ENCODE measurements at regions not wholly inside any gene's neighbourhood (a gene's known extent, or its start where the extent isn't known, plus 50 kb on each side); places are given as distances from the start of the nearest gene placed in this dataset.

- Histone ChIP-seq H3K9me3 (no peaks in the 10 kb centered on the region), H3K27ac (no peak overlapping the region), H3K4me3 (no peak overlapping the region), H3K4me1 (no peaks in the 10 kb centered on the region), H3K36me3 (no peaks in the 10 kb centered on the region), H3K27me3 (no peaks in the 10 kb centered on the region)
- TF ChIP-seq POLR2A (IDR thresholded peaks at IDR 0.05), result no peak
- TF ChIP-seq, protein P1, sequence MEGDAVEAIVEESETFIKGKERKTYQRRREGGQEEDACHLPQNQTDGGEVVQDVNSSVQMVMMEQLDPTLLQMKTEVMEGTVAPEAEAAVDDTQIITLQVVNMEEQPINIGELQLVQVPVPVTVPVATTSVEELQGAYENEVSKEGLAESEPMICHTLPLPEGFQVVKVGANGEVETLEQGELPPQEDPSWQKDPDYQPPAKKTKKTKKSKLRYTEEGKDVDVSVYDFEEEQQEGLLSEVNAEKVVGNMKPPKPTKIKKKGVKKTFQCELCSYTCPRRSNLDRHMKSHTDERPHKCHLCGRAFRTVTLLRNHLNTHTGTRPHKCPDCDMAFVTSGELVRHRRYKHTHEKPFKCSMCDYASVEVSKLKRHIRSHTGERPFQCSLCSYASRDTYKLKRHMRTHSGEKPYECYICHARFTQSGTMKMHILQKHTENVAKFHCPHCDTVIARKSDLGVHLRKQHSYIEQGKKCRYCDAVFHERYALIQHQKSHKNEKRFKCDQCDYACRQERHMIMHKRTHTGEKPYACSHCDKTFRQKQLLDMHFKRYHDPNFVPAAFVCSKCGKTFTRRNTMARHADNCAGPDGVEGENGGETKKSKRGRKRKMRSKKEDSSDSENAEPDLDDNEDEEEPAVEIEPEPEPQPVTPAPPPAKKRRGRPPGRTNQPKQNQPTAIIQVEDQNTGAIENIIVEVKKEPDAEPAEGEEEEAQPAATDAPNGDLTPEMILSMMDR (IDR thresholded peaks at IDR 0.05), result no peak
- DNase-seq, result no peak
Observed at GRCh38 chr7:125059861-125060456, 130.3 kb upstream of the POT1 start.

DNA sequence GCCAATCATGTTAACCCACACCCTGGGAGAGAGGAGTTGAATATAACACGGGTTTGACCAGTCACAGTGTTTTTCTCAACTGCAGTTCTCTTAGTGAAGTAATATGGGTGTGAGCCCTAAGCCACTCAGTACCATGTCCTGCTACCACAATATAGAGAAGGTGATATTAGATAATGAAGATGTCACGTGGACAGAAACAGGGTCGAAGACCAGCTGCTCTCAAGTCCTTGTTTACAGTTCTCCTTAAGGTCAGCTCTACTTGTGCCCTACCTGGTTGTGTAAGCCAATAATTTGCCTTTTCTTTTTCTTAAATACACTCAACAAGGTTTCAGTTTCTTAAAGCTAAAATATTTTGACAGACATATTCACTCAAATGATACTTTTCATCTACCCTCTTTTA lies 128.3 kb upstream of the POT1 start:
- H3K27me3 ChIP-seq, result no peaks in the 10 kb centered on the region
- no peaks in the 10 kb centered on the region for H3K4me1 ChIP-seq
- no peaks in the 10 kb centered on the region for H3K36me3 ChIP-seq
- H3K4me3 ChIP-seq, result no peak overlapping the region
- no peaks in the 10 kb centered on the region for H3K9me3 ChIP-seq
- TF ChIP-seq, protein P1 (IDR thresholded peaks at IDR 0.05), result no peak
- TF ChIP-seq POLR2A (IDR thresholded peaks at IDR 0.05), result no peak
- H3K27ac ChIP-seq, result no peak overlapping the region
- DNase-seq, result no peak

DNA sequence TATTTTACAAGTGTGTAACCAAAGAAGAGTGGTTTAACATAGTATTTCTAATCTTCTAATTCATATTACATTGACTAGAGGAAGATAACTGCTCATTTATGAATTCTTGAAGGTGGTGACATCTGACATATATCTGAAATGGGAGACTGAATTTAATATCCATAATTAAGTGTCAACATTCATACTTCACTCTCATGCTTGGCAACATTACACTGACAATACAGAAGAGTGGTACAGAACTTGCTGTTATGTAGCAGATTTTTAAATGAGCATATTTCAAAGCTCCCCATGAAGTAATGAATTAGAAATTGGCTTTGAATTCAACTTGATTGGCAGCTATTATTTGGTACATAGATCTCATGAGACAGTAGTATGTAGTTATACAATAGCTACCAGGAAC lies 125.8 kb upstream of the POT1 start:
- Histone ChIP-seq H3K4me1 (no peaks in the 10 kb centered on the region), H3K36me3 (no peaks in the 10 kb centered on the region), H3K9me3 (no peaks in the 10 kb centered on the region), H3K27ac (no peak overlapping the region), H3K4me3 (no peak overlapping the region), H3K27me3 (no peaks in the 10 kb centered on the region)
- TF ChIP-seq, protein P1 (IDR thresholded peaks at IDR 0.05), result no peak
- no peak for TF ChIP-seq POLR2A (IDR thresholded peaks at IDR 0.05)
- DNase-seq, result no peak

DNA sequence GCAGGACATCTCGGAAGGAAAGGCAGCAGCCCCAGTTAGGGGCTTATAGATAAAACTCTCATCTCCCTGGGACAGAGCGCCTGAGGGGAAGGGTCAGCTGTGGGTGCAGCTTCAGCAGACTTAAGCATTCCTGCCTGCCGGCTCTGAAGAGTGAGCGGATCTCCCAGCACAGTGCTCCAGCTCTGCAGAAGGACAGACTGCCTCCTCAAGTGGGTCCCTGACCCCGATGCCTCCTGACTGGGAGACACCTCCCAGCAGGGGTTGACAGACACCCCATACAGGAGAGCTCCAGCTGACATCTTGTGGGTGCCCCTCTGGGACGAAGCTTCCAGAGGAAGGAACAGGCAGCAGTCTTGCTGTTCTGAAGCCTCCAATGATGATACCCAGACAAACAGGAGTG lies 117.1 kb upstream of the POT1 start:
- no peak for DNase-seq
- Histone ChIP-seq H3K9me3 (no peaks in the 10 kb centered on the region), H3K27me3 (no peaks in the 10 kb centered on the region), H3K36me3 (no peaks in the 10 kb centered on the region), H3K4me1 (no peaks in the 10 kb centered on the region), H3K27ac (no peak overlapping the region), H3K4me3 (no peak overlapping the region)
- TF ChIP-seq, protein P1 (IDR thresholded peaks at IDR 0.05), result no peak
- no peak for TF ChIP-seq POLR2A (IDR thresholded peaks at IDR 0.05)

- DNase-seq, result no peak
- no peak overlapping the region for H3K4me3 ChIP-seq
- H3K36me3 ChIP-seq, result no peaks in the 10 kb centered on the region
- H3K27me3 ChIP-seq, result no peaks in the 10 kb centered on the region
- no peaks in the 10 kb centered on the region for H3K4me1 ChIP-seq
- H3K9me3 ChIP-seq, result no peaks in the 10 kb centered on the region
- H3K27ac ChIP-seq, result no peak overlapping the region
- TF ChIP-seq, protein P1 (IDR thresholded peaks at IDR 0.05), result no peak
- no peak for TF ChIP-seq POLR2A (IDR thresholded peaks at IDR 0.05)
Observed at GRCh38 chr7:125033506-125033905, 103.9 kb upstream of the POT1 start.

- no peaks in the 10 kb centered on the region for H3K9me3 ChIP-seq
- TF ChIP-seq, protein P1 (IDR thresholded peaks at IDR 0.05), result no peak
- no peak for TF ChIP-seq POLR2A (IDR thresholded peaks at IDR 0.05)
- H3K4me1 ChIP-seq, result no peaks in the 10 kb centered on the region
- no peak overlapping the region for H3K4me3 ChIP-seq
- H3K27me3 ChIP-seq, result no peaks in the 10 kb centered on the region
- no peak for DNase-seq
- H3K36me3 ChIP-seq, result no peaks in the 10 kb centered on the region
- H3K27ac ChIP-seq, result no peak overlapping the region
Observed at GRCh38 chr7:125032943-125033342, 103.3 kb upstream of the POT1 start.
